ENCODE measurements at regions not wholly inside any gene's neighbourhood (a gene's known extent, or its start where the extent isn't known, plus 50 kb on each side); places are given as distances from the start of the nearest gene placed in this dataset.

DNA sequence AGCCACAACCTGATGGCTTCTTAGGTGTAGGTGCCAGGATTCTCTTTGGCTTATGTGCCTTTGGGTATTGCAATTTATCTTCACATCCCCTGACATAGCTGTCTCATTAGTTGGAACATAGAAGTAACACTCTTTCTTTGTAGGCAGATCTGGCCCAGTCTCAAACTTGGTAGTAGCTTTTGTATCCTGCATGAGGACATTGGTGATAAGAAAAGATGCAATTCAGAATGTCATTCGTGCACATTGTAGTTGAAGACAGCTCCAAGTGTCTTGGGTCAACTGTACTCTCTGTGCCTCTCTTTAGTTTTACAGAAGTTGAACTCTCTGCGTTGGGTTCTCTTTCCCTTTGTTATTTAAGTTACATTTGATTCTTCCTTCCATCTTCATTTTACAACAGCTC, 69.6 kb upstream of the BCL11A start:
- no peak for TF ChIP-seq POLR2A (IDR thresholded peaks at IDR 0.05)
- TF ChIP-seq, protein P1, sequence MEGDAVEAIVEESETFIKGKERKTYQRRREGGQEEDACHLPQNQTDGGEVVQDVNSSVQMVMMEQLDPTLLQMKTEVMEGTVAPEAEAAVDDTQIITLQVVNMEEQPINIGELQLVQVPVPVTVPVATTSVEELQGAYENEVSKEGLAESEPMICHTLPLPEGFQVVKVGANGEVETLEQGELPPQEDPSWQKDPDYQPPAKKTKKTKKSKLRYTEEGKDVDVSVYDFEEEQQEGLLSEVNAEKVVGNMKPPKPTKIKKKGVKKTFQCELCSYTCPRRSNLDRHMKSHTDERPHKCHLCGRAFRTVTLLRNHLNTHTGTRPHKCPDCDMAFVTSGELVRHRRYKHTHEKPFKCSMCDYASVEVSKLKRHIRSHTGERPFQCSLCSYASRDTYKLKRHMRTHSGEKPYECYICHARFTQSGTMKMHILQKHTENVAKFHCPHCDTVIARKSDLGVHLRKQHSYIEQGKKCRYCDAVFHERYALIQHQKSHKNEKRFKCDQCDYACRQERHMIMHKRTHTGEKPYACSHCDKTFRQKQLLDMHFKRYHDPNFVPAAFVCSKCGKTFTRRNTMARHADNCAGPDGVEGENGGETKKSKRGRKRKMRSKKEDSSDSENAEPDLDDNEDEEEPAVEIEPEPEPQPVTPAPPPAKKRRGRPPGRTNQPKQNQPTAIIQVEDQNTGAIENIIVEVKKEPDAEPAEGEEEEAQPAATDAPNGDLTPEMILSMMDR (IDR thresholded peaks at IDR 0.05), result no peak

All from tibial nerve (tissue), 3 donors.